GM19328 (cell line): ENCODE measurements at regions not wholly inside any gene's neighbourhood (a gene's known extent, or its start where the extent isn't known, plus 50 kb on each side); places are given as distances from the start of the nearest gene placed in this dataset.
"Not testable (repeated sequence)": the region's sequence is repeated elsewhere in the genome, so short reads cannot be mapped to it uniquely, and the experiment has no call there.

Experiments used
- ATAC-seq: cut with Tn5 transposase; IDR thresholded peaks from one replicate; pipeline ENCODE4 v1.9.1; 2021; ENCODE audit warnings: mild to moderate bottlenecking, moderate library complexity; ENCODE audit not compliant: unreplicated experiment

- ATAC-seq, result no peak
These were observed 86.9 kb upstream of the GORAB start for GRCh38 chr1:170445096-170445495.

GRCh38 chr1:170448661-170449158 lies 83.3 kb upstream of the GORAB start:
- no peak for ATAC-seq

- ATAC-seq, result not testable (repeated sequence)
These were observed 74.5 kb upstream of the GORAB start for GRCh38 chr1:170457325-170458050.

- ATAC-seq, result no peak
These were observed 72.0 kb upstream of the GORAB start for GRCh38 chr1:170460001-170460400.

- no peak for ATAC-seq
These were observed 71.4 kb upstream of the GORAB start for GRCh38 chr1:170460414-170461155.

- ATAC-seq, result no peak
These were observed 70.6 kb upstream of the GORAB start for GRCh38 chr1:170461291-170461747.

GRCh38 chr1:170461762-170462384 lies 70.1 kb upstream of the GORAB start:
- no peak for ATAC-seq

- ATAC-seq, result no peak
These were observed 61.8 kb upstream of the GORAB start for GRCh38 chr1:170470121-170470520.

- ATAC-seq, result no peak
These were observed 60.4 kb upstream of the GORAB start for GRCh38 chr1:170471398-170472053.

- no peak for ATAC-seq
These were observed 51.0 kb upstream of the GORAB start for GRCh38 chr1:170481000-170481399.
